ENCODE measurements at regions not wholly inside any gene's neighbourhood (a gene's known extent, or its start where the extent isn't known, plus 50 kb on each side); places are given as distances from the start of the nearest gene placed in this dataset.

GRCh38 chr1:172810480-172811175 lies 151.7 kb downstream of the FASLG start:
- Histone ChIP-seq H4K20me1 (ENCODE audit: insufficient read depth, low read length) (no peaks in the 10 kb centered on the region), H3K79me1 (ENCODE audit: low read depth in 1 of 2, low read length in 2 of 2) (no peaks in the 10 kb centered on the region), H2BK5ac (ENCODE audit: low read depth, low read length, poor library complexity, severe bottlenecking) (no peak overlapping the region), H4K8ac (ENCODE audit: low read depth in 2 of 2, low read length in 2 of 2) (no peak overlapping the region), H3K4me3 (ENCODE audit: insufficient read depth, low read depth, low read length) (no peak overlapping the region), H4K91ac (ENCODE audit: insufficient read depth, low read depth, low read length) (no peak overlapping the region), H3K9me1 (ENCODE audit: insufficient read depth, low read length) (no peaks in the 10 kb centered on the region), H3K4me1 (ENCODE audit: control insufficient read depth, insufficient read depth, low read length) (no peaks in the 10 kb centered on the region), H3K4ac (ENCODE audit: low read depth, low read length) (no peak overlapping the region), H2AK9ac (replicated peaks; ENCODE audit: low read depth, low read length, poor library complexity) (no peak overlapping the region), H2BK20ac (ENCODE audit: low read depth, low read length) (no peak overlapping the region), H2AK5ac (ENCODE audit: low read depth, low read length) (no peak overlapping the region), H3K27me3 (ENCODE audit: control insufficient read depth, insufficient read depth, low read length) (no peaks in the 10 kb centered on the region), H3K18ac (ENCODE audit: low read depth, low read length) (no peak overlapping the region), H2BK15ac (ENCODE audit: low read depth, low read length) (no peak overlapping the region), H3K36me3 (ENCODE audit: control insufficient read depth, insufficient read depth, low read length) (no peaks in the 10 kb centered on the region), H3K27ac (ENCODE audit: insufficient read depth, low read length) (no peak overlapping the region), H3K56ac (ENCODE audit: extremely low read depth, insufficient read depth, low read length) (no peak overlapping the region), H3K14ac (replicated peaks; ENCODE audit: low read depth, low read length) (no peak overlapping the region), H4K5ac (ENCODE audit: low read depth, low read length) (no peak overlapping the region), H3K4me2 (ENCODE audit: low read depth, low read length) (no peak overlapping the region), H2BK120ac (ENCODE audit: low read depth, low read length) (no peak overlapping the region), H3K23ac (ENCODE audit: low read depth, low read length) (no peak overlapping the region), H3K9me3 (ENCODE audit: control insufficient read depth, insufficient read depth, low read length) (peaks cover 4% of the 10 kb centered on the region; the same call in 1 of the 2 replicates), H3K9ac (ENCODE audit: low read depth, low read length) (no peak overlapping the region), H2AFZ (replicated peaks; ENCODE audit: low read length, poor library complexity) (no peak overlapping the region)
- no peak for TF ChIP-seq CHD1 (IDR thresholded peaks at IDR 0.05; ENCODE audit: low read depth, low read length)
- no peak for TF ChIP-seq USF2 (IDR thresholded peaks at IDR 0.05; ENCODE audit: low read depth, low read length)
- no peak for TF ChIP-seq RAD21 (IDR thresholded peaks at IDR 0.05; ENCODE audit: low read length)
- no peak for TF ChIP-seq ELK1 (IDR thresholded peaks at IDR 0.05; ENCODE audit: borderline replicate concordance, low read depth, low read length)
- no peak for TF ChIP-seq MAFK (IDR thresholded peaks at IDR 0.05; ENCODE audit: low read depth, low read length)
- no peak for TF ChIP-seq RFX5 (IDR thresholded peaks at IDR 0.05; ENCODE audit: low read depth, low read length)
- no peak for TF ChIP-seq SMC3 (IDR thresholded peaks at IDR 0.05; ENCODE audit: low read depth, low read length)
- TF ChIP-seq MAZ (IDR thresholded peaks at IDR 0.05; ENCODE audit: borderline replicate concordance, low read depth, low read length), result no peak
- TF ChIP-seq NFE2L2 (IDR thresholded peaks at IDR 0.05; ENCODE audit: low read depth, low read length), result no peak
- no peak for TF ChIP-seq CEBPB (IDR thresholded peaks at IDR 0.05; ENCODE audit: low read depth, low read length)
- TF ChIP-seq MXI1 (IDR thresholded peaks at IDR 0.05; ENCODE audit: borderline replicate concordance, low read depth, low read length), result no peak
- TF ChIP-seq FOS (IDR thresholded peaks at IDR 0.05; ENCODE audit: low read depth, low read length), result no peak
- TF ChIP-seq RCOR1 (IDR thresholded peaks at IDR 0.05; ENCODE audit: insufficient replicate concordance, low read length), result no peak
- intact Hi-C loops (cut with micrococcal nuclease), result no loop called here
- dilution Hi-C loops (cut with HindIII; ENCODE audit: low sequenced_read_pairs, unreplicated experiment), result no loop called here
- POLR2A ChIA-PET (ENCODE audit: unreplicated experiment), result no interaction called here
- CTCF ChIA-PET, result no interaction called here
- no peak for ATAC-seq (ENCODE audit: low read depth)
- no TSS peak for BruUV-seq (replicated peaks)
- in situ Hi-C loops (cut with MboI; ENCODE audit: low sequenced_read_pairs), result no loop called here
- DNase-seq, result no peak

All from IMR-90 (cell line).